Astrocyte (in vitro differentiated cells and primary cell): ENCODE measurements at regions not wholly inside any gene's neighbourhood (a gene's known extent, or its start where the extent isn't known, plus 50 kb on each side); places are given as distances from the start of the nearest gene placed in this dataset.

Experiments used
- DNase-seq: peaks from one replicate; pipeline ENCODE4 v3.0.0-alpha.2; 2010; ENCODE audit warnings: low read depth
- FAIRE-seq: peaks from 2 replicates; lab custom pipeline; 2011; peaks lifted over from hg19 to GRCh38; lab: Jason Lieb, UNC
- H2AFZ ChIP-seq: 2 replicates; pipeline ENCODE4 v1.6.0; 2012; ENCODE audit warnings: low read depth, low read length, inconsistent platforms
- H3K27ac ChIP-seq: 2 replicates; pipeline ENCODE4 v1.5.1; 2011; ENCODE audit warnings: low read depth, low read length, inconsistent platforms
- H3K27me3 ChIP-seq: 2 replicates; pipeline ENCODE4 v1.6.0; 2011; ENCODE audit warnings: low read length, inconsistent platforms; ENCODE audit not compliant: insufficient read depth
- H3K36me3 ChIP-seq: 2 replicates; pipeline ENCODE4 v1.5.1; 2011; ENCODE audit warnings: low read length, inconsistent platforms; ENCODE audit not compliant: insufficient read depth
- H3K4me1 ChIP-seq: 2 replicates; pipeline ENCODE4 v1.5.1; 2011; ENCODE audit warnings: low read length, inconsistent platforms; ENCODE audit not compliant: insufficient read depth
- H3K4me2 ChIP-seq: 2 replicates; pipeline ENCODE4 v1.6.0; 2012; ENCODE audit warnings: low read length, inconsistent platforms
- H3K4me3 ChIP-seq: 2 replicates; pipeline ENCODE4 v1.5.1; 2011; ENCODE audit warnings: low read depth, mild to moderate bottlenecking, low read length, inconsistent platforms; ENCODE audit not compliant: insufficient read depth
- H3K79me2 ChIP-seq: 2 replicates; pipeline ENCODE4 v1.6.0; 2012; ENCODE audit warnings: mild to moderate bottlenecking, low read length, inconsistent platforms; ENCODE audit not compliant: insufficient read depth
- H3K9ac ChIP-seq: 2 replicates; pipeline ENCODE4 v1.6.0; 2012; ENCODE audit warnings: mild to moderate bottlenecking, low read length, inconsistent platforms
- H3K9me3 ChIP-seq: 2 replicates; pipeline ENCODE4 v1.5.1; 2012; ENCODE audit warnings: low read depth, mild to moderate bottlenecking, low read length, inconsistent platforms; ENCODE audit not compliant: insufficient read depth
- H4K20me1 ChIP-seq: 2 replicates; pipeline ENCODE4 v1.6.0; 2012; ENCODE audit warnings: low read length, inconsistent platforms; ENCODE audit not compliant: insufficient read depth
- H3K27ac Mint-ChIP-seq: one replicate; pipeline ENCODE4 v1.8.0; 2021; ENCODE audit warnings: mild to moderate bottlenecking, mixed read lengths; ENCODE audit not compliant: unreplicated experiment
- H3K27me3 Mint-ChIP-seq: one replicate; pipeline ENCODE4 v1.8.0; 2021; ENCODE audit warnings: low read depth, mixed read lengths; ENCODE audit not compliant: unreplicated experiment
- H3K36me3 Mint-ChIP-seq: one replicate; pipeline ENCODE4 v1.8.0; 2021; ENCODE audit warnings: low read depth, mixed read lengths; ENCODE audit not compliant: unreplicated experiment
- H3K4me1 Mint-ChIP-seq: one replicate; pipeline ENCODE4 v1.8.0; 2021; ENCODE audit warnings: low read depth, mixed read lengths; ENCODE audit not compliant: unreplicated experiment
- H3K4me3 Mint-ChIP-seq: one replicate; pipeline ENCODE4 v1.8.0; 2021; ENCODE audit warnings: mild to moderate bottlenecking, moderate library complexity, mixed read lengths; ENCODE audit not compliant: unreplicated experiment
- H3K9me3 Mint-ChIP-seq: one replicate; pipeline ENCODE4 v1.8.0; 2021; ENCODE audit warnings: mild to moderate bottlenecking, mixed read lengths; ENCODE audit not compliant: unreplicated experiment
- EZH2 ChIP-seq: IDR thresholded peaks from 2 replicates; pipeline ENCODE4 v1.6.1; 2012; ENCODE audit warnings: mild to moderate bottlenecking, low read length, inconsistent platforms; ENCODE audit not compliant: insufficient read depth
- TF ChIP-seq, protein P1 (sequence below): IDR thresholded peaks from 2 replicates; pipeline ENCODE4 v1.5.1; 2011; ENCODE audit warnings: low read depth, mild to moderate bottlenecking, inconsistent platforms, low read length, moderate library complexity; ENCODE audit not compliant: insufficient read depth

DNA sequence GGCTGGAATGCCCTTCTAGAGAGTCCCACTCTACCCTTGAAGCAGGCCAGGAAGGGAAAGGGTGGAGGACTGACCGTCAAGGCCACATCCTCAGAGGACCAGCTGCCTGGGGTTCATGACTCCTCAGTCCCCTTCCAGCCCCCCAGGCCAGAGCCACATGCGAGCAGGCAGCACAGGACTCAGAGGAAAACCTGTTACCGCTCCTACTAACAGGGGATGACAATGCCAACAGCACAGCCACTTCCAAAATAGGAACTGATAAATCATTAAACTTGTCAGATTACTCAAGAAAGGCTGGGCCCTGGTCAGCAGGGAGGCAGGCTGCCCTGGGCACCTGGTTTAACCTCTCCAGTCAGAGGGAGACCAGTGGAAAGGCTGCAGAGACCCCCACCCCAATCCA lies 206.2 kb upstream of the SDK2 start:
- H3K4me3 ChIP-seq, result no peak overlapping the region
- Mint-ChIP-seq H3K4me1 (no peaks in the 10 kb centered on the region), H3K27ac (no peak overlapping the region), H3K9me3 (peaks cover 19% of the 10 kb centered on the region), H3K27me3 (peaks cover 37% of the 10 kb centered on the region), H3K36me3 (no peaks in the 10 kb centered on the region), H3K4me3 (no peak overlapping the region)
- H3K36me3 ChIP-seq, result no peaks in the 10 kb centered on the region
- FAIRE-seq (no peak), DNase-seq (no peak)
- no peak for TF ChIP-seq EZH2
- TF ChIP-seq, protein P1, sequence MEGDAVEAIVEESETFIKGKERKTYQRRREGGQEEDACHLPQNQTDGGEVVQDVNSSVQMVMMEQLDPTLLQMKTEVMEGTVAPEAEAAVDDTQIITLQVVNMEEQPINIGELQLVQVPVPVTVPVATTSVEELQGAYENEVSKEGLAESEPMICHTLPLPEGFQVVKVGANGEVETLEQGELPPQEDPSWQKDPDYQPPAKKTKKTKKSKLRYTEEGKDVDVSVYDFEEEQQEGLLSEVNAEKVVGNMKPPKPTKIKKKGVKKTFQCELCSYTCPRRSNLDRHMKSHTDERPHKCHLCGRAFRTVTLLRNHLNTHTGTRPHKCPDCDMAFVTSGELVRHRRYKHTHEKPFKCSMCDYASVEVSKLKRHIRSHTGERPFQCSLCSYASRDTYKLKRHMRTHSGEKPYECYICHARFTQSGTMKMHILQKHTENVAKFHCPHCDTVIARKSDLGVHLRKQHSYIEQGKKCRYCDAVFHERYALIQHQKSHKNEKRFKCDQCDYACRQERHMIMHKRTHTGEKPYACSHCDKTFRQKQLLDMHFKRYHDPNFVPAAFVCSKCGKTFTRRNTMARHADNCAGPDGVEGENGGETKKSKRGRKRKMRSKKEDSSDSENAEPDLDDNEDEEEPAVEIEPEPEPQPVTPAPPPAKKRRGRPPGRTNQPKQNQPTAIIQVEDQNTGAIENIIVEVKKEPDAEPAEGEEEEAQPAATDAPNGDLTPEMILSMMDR, result no peak
- no peaks in the 10 kb centered on the region for H3K9me3 ChIP-seq
- H3K4me2 ChIP-seq, result no peak overlapping the region
- no peaks in the 10 kb centered on the region for H3K4me1 ChIP-seq
- no peak overlapping the region for H2AFZ ChIP-seq
- no peaks in the 10 kb centered on the region for H3K27me3 ChIP-seq
- no peak overlapping the region for H3K27ac ChIP-seq
- H4K20me1 ChIP-seq, result no peaks in the 10 kb centered on the region
- H3K9ac ChIP-seq, result no peak overlapping the region
- H3K79me2 ChIP-seq, result no peaks in the 10 kb centered on the region

DNA sequence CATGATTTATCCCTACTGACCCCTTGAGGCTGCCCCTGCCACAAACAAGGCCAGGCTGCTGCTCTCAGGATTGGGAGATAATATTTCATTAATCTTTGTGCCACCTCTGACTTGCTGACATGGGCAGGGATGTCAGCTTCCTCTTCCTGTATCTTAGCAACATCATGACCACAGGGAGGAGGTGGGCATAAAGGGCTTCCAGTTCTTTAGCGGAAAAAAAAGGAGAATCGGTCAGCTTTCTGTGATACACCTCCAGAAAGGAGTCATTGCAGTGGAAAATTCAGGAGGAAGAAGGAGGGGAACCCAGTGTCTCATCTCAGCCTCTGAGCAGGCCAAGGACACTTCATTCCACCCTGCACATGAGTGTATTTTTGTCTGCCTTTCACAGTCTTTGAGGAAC lies 206.8 kb upstream of the SDK2 start:
- H3K4me3 ChIP-seq, result no peak overlapping the region
- H3K9ac ChIP-seq, result no peak overlapping the region
- no peak for FAIRE-seq
- Mint-ChIP-seq H3K27ac (no peak overlapping the region), H3K36me3 (no peaks in the 10 kb centered on the region), H3K9me3 (peaks cover 24% of the 10 kb centered on the region), H3K4me1 (no peaks in the 10 kb centered on the region), H3K27me3 (peaks cover 31% of the 10 kb centered on the region), H3K4me3 (no peak overlapping the region)
- no peaks in the 10 kb centered on the region for H4K20me1 ChIP-seq
- no peak overlapping the region for H3K4me2 ChIP-seq
- no peaks in the 10 kb centered on the region for H3K79me2 ChIP-seq
- DNase-seq, result no peak
- no peaks in the 10 kb centered on the region for H3K9me3 ChIP-seq
- no peaks in the 10 kb centered on the region for H3K27me3 ChIP-seq
- H3K4me1 ChIP-seq, result no peaks in the 10 kb centered on the region
- no peak for TF ChIP-seq EZH2
- TF ChIP-seq, protein P1, result no peak
- no peaks in the 10 kb centered on the region for H3K36me3 ChIP-seq
- no peak overlapping the region for H2AFZ ChIP-seq
- no peak overlapping the region for H3K27ac ChIP-seq

DNA sequence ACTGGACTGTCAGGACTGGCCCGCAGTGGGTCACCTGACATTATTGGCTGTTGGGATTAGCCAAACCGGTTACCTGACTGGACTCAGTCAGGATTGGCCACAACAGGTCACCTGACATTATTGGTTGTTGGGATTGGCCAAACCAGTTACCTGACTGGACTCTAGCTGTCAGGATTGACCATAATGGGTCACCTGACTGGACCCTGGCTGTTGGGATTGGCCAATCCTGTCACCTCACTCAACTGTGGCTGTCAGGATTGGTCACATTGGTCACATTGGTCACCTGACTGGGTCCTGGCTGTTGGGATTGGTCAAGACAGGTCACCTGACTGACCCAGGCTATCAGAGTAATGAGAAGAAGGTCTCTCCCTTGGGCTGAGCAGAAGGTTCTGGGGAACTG lies 207.7 kb upstream of the SDK2 start:
- Histone ChIP-seq H3K4me2 (no peak overlapping the region), H3K9me3 (no peaks in the 10 kb centered on the region), H2AFZ (no peak overlapping the region), H3K36me3 (no peaks in the 10 kb centered on the region), H3K79me2 (no peaks in the 10 kb centered on the region), H3K27ac (no peak overlapping the region), H3K4me1 (no peaks in the 10 kb centered on the region), H3K27me3 (no peaks in the 10 kb centered on the region), H4K20me1 (no peaks in the 10 kb centered on the region), H3K4me3 (no peak overlapping the region), H3K9ac (no peak overlapping the region)
- H3K4me1 Mint-ChIP-seq, result no peaks in the 10 kb centered on the region
- FAIRE-seq (no peak), DNase-seq (no peak)
- H3K4me3 Mint-ChIP-seq, result no peak overlapping the region
- H3K9me3 Mint-ChIP-seq, result peaks cover 26% of the 10 kb centered on the region
- no peak for TF ChIP-seq EZH2
- TF ChIP-seq, protein P1, result no peak
- no peaks in the 10 kb centered on the region for H3K36me3 Mint-ChIP-seq
- peaks cover 31% of the 10 kb centered on the region for H3K27me3 Mint-ChIP-seq
- H3K27ac Mint-ChIP-seq, result no peak overlapping the region
